ENCODE measurements at regions not wholly inside any gene's neighbourhood (a gene's known extent, or its start where the extent isn't known, plus 50 kb on each side); places are given as distances from the start of the nearest gene placed in this dataset.

- no peak overlapping the region for H3K27ac ChIP-seq
- H3K9me3 ChIP-seq (replicated peaks) = no peaks in the 10 kb centered on the region
- DNase-seq = no peak
- H3K4me3 ChIP-seq = no peak overlapping the region
- H3K27me3 ChIP-seq = no peaks in the 10 kb centered on the region
- no peaks in the 10 kb centered on the region for H3K36me3 ChIP-seq
- H3K4me1 ChIP-seq = no peaks in the 10 kb centered on the region
These were observed 321.7 kb upstream of the NR5A2 start for GRCh38 chr1:199705825-199706224.

GRCh38 chr1:199706826-199707606 is 320.5 kb upstream of the NR5A2 start:
- Histone ChIP-seq H3K4me1 (no peaks in the 10 kb centered on the region), H3K4me3 (no peak overlapping the region), H3K36me3 (no peaks in the 10 kb centered on the region), H3K9me3 (replicated peaks) (no peaks in the 10 kb centered on the region), H3K27me3 (no peaks in the 10 kb centered on the region), H3K27ac (no peak overlapping the region)
- no peak for DNase-seq

- H3K36me3 ChIP-seq = no peaks in the 10 kb centered on the region
- H3K4me1 ChIP-seq = no peaks in the 10 kb centered on the region
- no peak overlapping the region for H3K27ac ChIP-seq
- H3K27me3 ChIP-seq = no peaks in the 10 kb centered on the region
- H3K9me3 ChIP-seq (replicated peaks) = no peaks in the 10 kb centered on the region
- DNase-seq = no peak
- no peak overlapping the region for H3K4me3 ChIP-seq
These were observed 316.5 kb upstream of the NR5A2 start for GRCh38 chr1:199710974-199711373.

GRCh38 chr1:199716729-199717128 is 310.8 kb upstream of the NR5A2 start:
- H3K9me3 ChIP-seq (replicated peaks) = no peaks in the 10 kb centered on the region
- no peaks in the 10 kb centered on the region for H3K36me3 ChIP-seq
- no peaks in the 10 kb centered on the region for H3K4me1 ChIP-seq
- DNase-seq = no peak
- no peaks in the 10 kb centered on the region for H3K27me3 ChIP-seq
- no peak overlapping the region for H3K4me3 ChIP-seq
- H3K27ac ChIP-seq = no peak overlapping the region

- H3K4me3 ChIP-seq = no peak overlapping the region
- H3K27me3 ChIP-seq = no peaks in the 10 kb centered on the region
- H3K27ac ChIP-seq = no peak overlapping the region
- H3K9me3 ChIP-seq (replicated peaks) = no peaks in the 10 kb centered on the region
- no peaks in the 10 kb centered on the region for H3K36me3 ChIP-seq
- no peak for DNase-seq
- no peaks in the 10 kb centered on the region for H3K4me1 ChIP-seq
These were observed 308.2 kb upstream of the NR5A2 start for GRCh38 chr1:199719156-199719842.

- no peaks in the 10 kb centered on the region for H3K27me3 ChIP-seq
- H3K9me3 ChIP-seq (replicated peaks) = no peaks in the 10 kb centered on the region
- no peak overlapping the region for H3K4me3 ChIP-seq
- no peaks in the 10 kb centered on the region for H3K4me1 ChIP-seq
- no peak for DNase-seq
- H3K36me3 ChIP-seq = no peaks in the 10 kb centered on the region
- no peak overlapping the region for H3K27ac ChIP-seq
These were observed 307.0 kb upstream of the NR5A2 start for GRCh38 chr1:199720496-199720895.

- H3K4me1 ChIP-seq = no peaks in the 10 kb centered on the region
- H3K36me3 ChIP-seq = no peaks in the 10 kb centered on the region
These were observed 306.5 kb upstream of the NR5A2 start for GRCh38 chr1:199721001-199721400.

GRCh38 chr1:199723250-199723956 is 304.1 kb upstream of the NR5A2 start:
- Histone ChIP-seq H3K36me3 (no peaks in the 10 kb centered on the region), H3K4me1 (no peaks in the 10 kb centered on the region), H3K9me3 (replicated peaks) (no peaks in the 10 kb centered on the region), H3K4me3 (no peak overlapping the region), H3K27ac (no peak overlapping the region), H3K27me3 (no peaks in the 10 kb centered on the region)
- DNase-seq = no peak

More at GRCh38 chr1:199721001-199721400, 306.5 kb upstream of the NR5A2 start:
- no peak overlapping the region for H3K27ac ChIP-seq
- H3K27me3 ChIP-seq = no peaks in the 10 kb centered on the region
- no peaks in the 10 kb centered on the region for H3K9me3 ChIP-seq (replicated peaks)
- no peak overlapping the region for H3K4me3 ChIP-seq
- no peak for DNase-seq

- DNase-seq = no peak
- H3K4me1 ChIP-seq = no peaks in the 10 kb centered on the region
- no peak overlapping the region for H3K27ac ChIP-seq
- no peak overlapping the region for H3K4me3 ChIP-seq
- no peaks in the 10 kb centered on the region for H3K36me3 ChIP-seq
- no peaks in the 10 kb centered on the region for H3K9me3 ChIP-seq (replicated peaks)
- H3K27me3 ChIP-seq = no peaks in the 10 kb centered on the region
These were observed 303.5 kb upstream of the NR5A2 start for GRCh38 chr1:199724049-199724448.

- Histone ChIP-seq H3K27ac (no peak overlapping the region), H3K36me3 (no peaks in the 10 kb centered on the region), H3K4me1 (no peaks in the 10 kb centered on the region), H3K27me3 (no peaks in the 10 kb centered on the region), H3K4me3 (no peak overlapping the region), H3K9me3 (replicated peaks) (no peaks in the 10 kb centered on the region)
- DNase-seq = no peak
These were observed 302.4 kb upstream of the NR5A2 start for GRCh38 chr1:199725002-199725565.

- no peak overlapping the region for H3K4me3 ChIP-seq
- no peaks in the 10 kb centered on the region for H3K4me1 ChIP-seq
- H3K27ac ChIP-seq = no peak overlapping the region
- DNase-seq = no peak
- no peaks in the 10 kb centered on the region for H3K36me3 ChIP-seq
- H3K27me3 ChIP-seq = no peaks in the 10 kb centered on the region
- H3K9me3 ChIP-seq (replicated peaks) = no peaks in the 10 kb centered on the region
These were observed 299.8 kb upstream of the NR5A2 start for GRCh38 chr1:199727682-199728081.

- Histone ChIP-seq H3K36me3 (no peaks in the 10 kb centered on the region), H3K27ac (no peak overlapping the region), H3K4me1 (no peaks in the 10 kb centered on the region), H3K4me3 (no peak overlapping the region), H3K9me3 (replicated peaks) (no peaks in the 10 kb centered on the region), H3K27me3 (no peaks in the 10 kb centered on the region)
- no peak for DNase-seq
These were observed 299.2 kb upstream of the NR5A2 start for GRCh38 chr1:199728345-199728744.

- Histone ChIP-seq H3K36me3 (no peaks in the 10 kb centered on the region), H3K9me3 (replicated peaks) (no peaks in the 10 kb centered on the region), H3K27ac (no peak overlapping the region), H3K4me3 (no peak overlapping the region), H3K27me3 (no peaks in the 10 kb centered on the region), H3K4me1 (no peaks in the 10 kb centered on the region)
- no peak for DNase-seq
These were observed 294.4 kb upstream of the NR5A2 start for GRCh38 chr1:199733125-199733524.

- no peaks in the 10 kb centered on the region for H3K4me1 ChIP-seq
- no peak overlapping the region for H3K4me3 ChIP-seq
- no peaks in the 10 kb centered on the region for H3K27me3 ChIP-seq
- H3K36me3 ChIP-seq = no peaks in the 10 kb centered on the region
- no peaks in the 10 kb centered on the region for H3K9me3 ChIP-seq (replicated peaks)
- H3K27ac ChIP-seq = no peak overlapping the region
- DNase-seq = no peak
These were observed 293.3 kb upstream of the NR5A2 start for GRCh38 chr1:199734186-199734585.

GRCh38 chr1:199735660-199736059 is 291.9 kb upstream of the NR5A2 start:
- H3K27ac ChIP-seq = no peak overlapping the region
- H3K36me3 ChIP-seq = no peaks in the 10 kb centered on the region
- H3K9me3 ChIP-seq (replicated peaks) = no peaks in the 10 kb centered on the region
- DNase-seq = no peak
- no peaks in the 10 kb centered on the region for H3K27me3 ChIP-seq
- no peak overlapping the region for H3K4me3 ChIP-seq
- no peaks in the 10 kb centered on the region for H3K4me1 ChIP-seq

All from SJCRH30 (cell line).